ENCODE measurements at regions not wholly inside any gene's neighbourhood (a gene's known extent, or its start where the extent isn't known, plus 50 kb on each side); places are given as distances from the start of the nearest gene placed in this dataset.

- TF ChIP-seq REST (IDR thresholded peaks at IDR 0.05; ENCODE audit: low read depth) (no peak), CREB1 (IDR thresholded peaks at IDR 0.05; ENCODE audit: low read depth) (no peak), MAX (IDR thresholded peaks at IDR 0.05) (no peak), TAF1 (IDR thresholded peaks at IDR 0.05; ENCODE audit: low read depth) (no peak), USF1 (IDR thresholded peaks at IDR 0.05) (no peak), CEBPB (IDR thresholded peaks at IDR 0.05) (no peak), FOXM1 (IDR thresholded peaks at IDR 0.05; ENCODE audit: borderline replicate concordance, low read depth) (no peak), EP300 (IDR thresholded peaks at IDR 0.05; ENCODE audit: borderline replicate concordance) (no peak), NFIC (IDR thresholded peaks at IDR 0.05) (no peak), EGR1 (IDR thresholded peaks at IDR 0.05) (no peak), TCF12 (IDR thresholded peaks at IDR 0.05; ENCODE audit: low read depth) (no peak), TEAD4 (IDR thresholded peaks at IDR 0.05) (no peak)
These were observed 178.5 kb downstream of the SMAD6 start for GRCh38 chr15:66880380-66881155.

DNA sequence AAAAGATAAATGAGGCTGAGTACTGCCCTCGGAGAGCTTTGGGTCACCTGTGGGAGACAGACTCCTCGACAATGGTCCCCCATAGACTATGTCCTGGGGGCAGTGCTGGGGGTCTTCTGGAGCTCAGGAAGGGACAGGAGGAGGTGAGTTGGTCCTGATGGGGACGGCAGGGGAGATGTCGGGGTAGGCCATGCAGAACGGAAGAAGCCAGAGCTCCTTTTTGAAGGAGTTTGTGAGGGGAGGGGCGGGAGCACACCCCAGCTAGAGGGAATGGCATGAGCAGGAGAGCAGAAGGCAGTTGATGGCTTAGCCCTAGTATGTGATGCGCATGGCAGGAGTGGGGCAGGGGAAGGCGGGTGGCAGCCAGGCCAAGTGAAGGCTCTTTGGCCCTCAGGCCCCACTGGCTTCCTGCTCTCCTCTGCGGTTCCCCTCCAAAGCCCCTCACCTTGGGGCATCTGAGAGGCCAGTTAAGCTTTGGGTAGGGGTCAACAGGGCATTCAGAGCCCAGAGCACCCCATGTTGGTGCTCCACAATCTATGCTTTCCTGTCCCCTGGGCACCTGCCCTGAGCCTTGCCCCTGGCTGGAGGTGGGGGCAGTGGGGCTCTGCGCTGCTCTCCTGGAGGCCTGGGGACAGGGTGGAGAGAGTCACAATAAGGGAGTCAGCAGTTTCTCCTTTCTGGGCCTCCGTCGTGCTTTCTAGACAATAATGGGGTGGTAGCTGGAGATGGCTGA, 179.3 kb downstream of the SMAD6 start:
- TF ChIP-seq MAX (IDR thresholded peaks at IDR 0.05) (no peak), EGR1 (IDR thresholded peaks at IDR 0.05) (no peak), CREB1 (IDR thresholded peaks at IDR 0.05; ENCODE audit: low read depth) (no peak), REST (IDR thresholded peaks at IDR 0.05; ENCODE audit: low read depth) (no peak), TCF12 (IDR thresholded peaks at IDR 0.05; ENCODE audit: low read depth) (no peak), ZBTB7A (IDR thresholded peaks at IDR 0.05; ENCODE audit: low read depth) (no peak)

DNA sequence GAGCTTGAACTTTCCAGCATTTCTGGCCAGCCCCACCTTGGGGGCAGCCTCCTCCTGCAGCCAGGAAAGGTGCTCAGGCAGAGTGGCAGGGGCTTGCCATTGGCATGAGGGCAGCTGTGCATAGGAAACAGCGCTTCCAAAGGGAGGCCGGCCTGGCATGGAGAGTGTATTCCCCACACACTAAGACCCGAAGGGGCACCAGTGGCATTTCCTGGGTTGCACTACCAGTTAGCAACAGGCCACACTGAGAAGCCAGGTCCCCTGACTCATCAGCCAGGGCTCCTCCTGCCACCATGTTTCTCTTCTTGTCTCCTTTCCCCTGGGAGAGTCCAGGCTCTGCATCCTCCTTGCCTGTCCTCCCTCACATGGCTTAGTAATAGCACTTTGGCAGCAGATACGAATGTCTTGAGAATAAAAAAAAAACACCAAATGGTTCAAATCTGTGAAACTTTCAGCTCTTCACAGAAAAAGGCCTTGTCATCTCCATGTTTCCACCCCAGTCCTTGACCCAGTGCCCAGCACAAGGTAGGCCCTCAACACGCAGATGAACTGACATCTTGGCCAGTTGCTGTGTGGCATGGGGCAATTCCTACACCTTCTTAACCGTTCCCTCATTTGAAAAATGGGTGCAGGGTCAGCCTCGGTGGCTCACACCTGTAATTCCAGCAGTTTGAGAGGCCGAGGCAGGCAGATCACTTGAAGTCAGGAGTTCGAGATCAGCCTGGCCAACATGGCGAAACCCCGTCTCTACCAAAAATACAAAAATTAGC, 180.4 kb downstream of the SMAD6 start:
- TF ChIP-seq CEBPB (IDR thresholded peaks at IDR 0.05) (no peak), EP300 (IDR thresholded peaks at IDR 0.05; ENCODE audit: borderline replicate concordance) (no peak), REST (IDR thresholded peaks at IDR 0.05; ENCODE audit: low read depth) (no peak), MAX (IDR thresholded peaks at IDR 0.05) (no peak; the same call in 1 of the 2 replicates), TAF1 (IDR thresholded peaks at IDR 0.05; ENCODE audit: low read depth) (no peak), ZBTB7A (IDR thresholded peaks at IDR 0.05; ENCODE audit: low read depth) (no peak), EGR1 (IDR thresholded peaks at IDR 0.05) (no peak), NFIC (IDR thresholded peaks at IDR 0.05) (no peak), USF1 (IDR thresholded peaks at IDR 0.05) (no peak), YY1 (IDR thresholded peaks at IDR 0.05; ENCODE audit: low read depth) (no peak), RAD21 (IDR thresholded peaks at IDR 0.05; ENCODE audit: low read depth) (no peak), TEAD4 (IDR thresholded peaks at IDR 0.05) (no peak)
